Stomach (tissue), 4 donors: ENCODE measurements at regions not wholly inside any gene's neighbourhood (a gene's known extent, or its start where the extent isn't known, plus 50 kb on each side); places are given as distances from the start of the nearest gene placed in this dataset.

Source experiments
- EP300 ChIP-seq: sonication (generic); formaldehyde crosslinking; IDR thresholded peaks from one replicate; pipeline ENCODE4 v1.6.1; 2017; ENCODE audit warnings: antibody characterized with exemption
- TF ChIP-seq, protein P1 (sequence below), 7 experiments: fragments of 450-650 bp in 4 of 7; fragments of 200-600 bp in 3 of 7; sonication (generic) in 3 of 7; IDR thresholded peaks; one replicate each; pipeline ENCODE4 v1.5.1; 2016 to 2019; ENCODE audit warnings: antibody characterized with exemption in 7 of 7, control low read depth in 2 of 7, mild to moderate bottlenecking in 1 of 7

DNA sequence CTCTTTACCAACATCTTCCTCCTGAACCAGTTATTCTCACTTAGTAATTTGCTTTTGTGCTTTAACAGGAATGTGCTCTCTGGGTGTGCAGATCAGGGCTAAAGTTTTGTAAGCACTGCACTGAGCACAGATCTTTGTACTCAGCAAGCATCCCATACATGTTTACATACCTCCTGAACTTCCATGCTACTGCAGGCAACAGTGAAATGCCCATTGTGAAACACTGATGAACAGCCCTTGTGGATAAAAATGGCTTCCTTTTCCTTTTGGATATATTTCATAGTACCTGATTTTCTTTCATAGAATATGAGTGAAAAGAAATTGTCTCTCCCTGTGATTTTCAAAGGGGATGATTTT lies 855.9 kb downstream of the MCTP2 start:
- TF ChIP-seq, protein P1, sequence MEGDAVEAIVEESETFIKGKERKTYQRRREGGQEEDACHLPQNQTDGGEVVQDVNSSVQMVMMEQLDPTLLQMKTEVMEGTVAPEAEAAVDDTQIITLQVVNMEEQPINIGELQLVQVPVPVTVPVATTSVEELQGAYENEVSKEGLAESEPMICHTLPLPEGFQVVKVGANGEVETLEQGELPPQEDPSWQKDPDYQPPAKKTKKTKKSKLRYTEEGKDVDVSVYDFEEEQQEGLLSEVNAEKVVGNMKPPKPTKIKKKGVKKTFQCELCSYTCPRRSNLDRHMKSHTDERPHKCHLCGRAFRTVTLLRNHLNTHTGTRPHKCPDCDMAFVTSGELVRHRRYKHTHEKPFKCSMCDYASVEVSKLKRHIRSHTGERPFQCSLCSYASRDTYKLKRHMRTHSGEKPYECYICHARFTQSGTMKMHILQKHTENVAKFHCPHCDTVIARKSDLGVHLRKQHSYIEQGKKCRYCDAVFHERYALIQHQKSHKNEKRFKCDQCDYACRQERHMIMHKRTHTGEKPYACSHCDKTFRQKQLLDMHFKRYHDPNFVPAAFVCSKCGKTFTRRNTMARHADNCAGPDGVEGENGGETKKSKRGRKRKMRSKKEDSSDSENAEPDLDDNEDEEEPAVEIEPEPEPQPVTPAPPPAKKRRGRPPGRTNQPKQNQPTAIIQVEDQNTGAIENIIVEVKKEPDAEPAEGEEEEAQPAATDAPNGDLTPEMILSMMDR (IDR thresholded peaks at IDR 0.05) = no peak
- TF ChIP-seq EP300 = no peak
